Neural progenitor cell (in vitro differentiated cells): ENCODE measurements at regions not wholly inside any gene's neighbourhood (a gene's known extent, or its start where the extent isn't known, plus 50 kb on each side); places are given as distances from the start of the nearest gene placed in this dataset.

Experiments
- DNase-seq: peaks from one replicate; pipeline ENCODE4 v3.0.0-alpha.2; 2016; ENCODE audit warnings: low spot score
- H2AFZ ChIP-seq: fragments of 200-600 bp; sonication (generic); replicated peaks from 2 replicates; pipeline ENCODE4 v1.6.1; 2016; ENCODE audit warnings: antibody characterized with exemption
- H3F3A ChIP-seq: fragments of 200-600 bp; sonication (generic); 2 replicates; pipeline ENCODE4 v1.6.1; 2016; ENCODE audit warnings: antibody characterized with exemption, low read depth
- H3K27ac ChIP-seq: fragments of 200-600 bp; sonication (generic); 2 replicates; pipeline ENCODE4 v1.5.1; 2016; ENCODE audit warnings: mild to moderate bottlenecking
- H3K27me3 ChIP-seq: fragments of 200-600 bp; sonication (generic); 2 replicates; pipeline ENCODE4 v1.6.1; 2016; ENCODE audit warnings: mild to moderate bottlenecking, moderate library complexity
- H3K36me3 ChIP-seq: fragments of 200-600 bp; sonication (generic); 2 replicates; pipeline ENCODE4 v1.5.1; 2016
- H3K4me1 ChIP-seq: fragments of 200-600 bp; sonication (generic); 2 replicates; pipeline ENCODE4 v1.6.1; 2016; ENCODE audit warnings: mixed run types
- H3K4me2 ChIP-seq: fragments of 200-600 bp; sonication (generic); 2 replicates; pipeline ENCODE4 v1.6.1; 2016
- H3K4me3 ChIP-seq: fragments of 200-600 bp; sonication (generic); 2 replicates; pipeline ENCODE4 v1.5.1; 2016
- H3K79me2 ChIP-seq: fragments of 200-600 bp; sonication (generic); 2 replicates; pipeline ENCODE4 v1.6.1; 2016; ENCODE audit warnings: low read depth
- H3K9ac ChIP-seq: fragments of 200-600 bp; sonication (generic); 2 replicates; pipeline ENCODE4 v1.6.1; 2016
- H3K9me3 ChIP-seq: fragments of 200-600 bp; sonication (generic); 2 replicates; pipeline ENCODE4 v1.5.1; 2016; ENCODE audit warnings: low read depth
- H4K20me1 ChIP-seq: fragments of 200-600 bp; sonication (generic); 2 replicates; pipeline ENCODE4 v1.6.1; 2016; ENCODE audit warnings: low read depth
- H3K27ac Mint-ChIP-seq: 3 replicates; pipeline ENCODE4 v1.8.0; 2021; ENCODE audit warnings: mixed read lengths
- H3K27me3 Mint-ChIP-seq: 2 replicates; pipeline ENCODE4 v1.8.0; 2022; ENCODE audit warnings: low read depth, mild to moderate bottlenecking, inconsistent platforms, moderate library complexity, mixed read lengths; ENCODE audit not compliant: insufficient read depth
- H3K36me3 Mint-ChIP-seq: 3 replicates; pipeline ENCODE4 v1.8.0; 2021; ENCODE audit warnings: mixed read lengths
- H3K4me1 Mint-ChIP-seq: 3 replicates; pipeline ENCODE4 v1.8.0; 2021; ENCODE audit warnings: mixed read lengths
- H3K4me3 Mint-ChIP-seq: 3 replicates; pipeline ENCODE4 v1.8.0; 2021; ENCODE audit warnings: mild to moderate bottlenecking, moderate library complexity, mixed read lengths
- H3K9me3 Mint-ChIP-seq: 3 replicates; pipeline ENCODE4 v1.8.0; 2020; ENCODE audit warnings: mixed read lengths
- EZH2 ChIP-seq: fragments of 200-600 bp; sonication (generic); IDR thresholded peaks from 2 replicates; pipeline ENCODE4 v1.6.1; 2017; ENCODE audit warnings: antibody characterized with exemption, mild to moderate bottlenecking, moderate library complexity
- EZH2phosphoT487 ChIP-seq: fragments of 200-600 bp; sonication (generic); IDR thresholded peaks from 2 replicates; pipeline ENCODE4 v1.6.1; 2017; ENCODE audit warnings: antibody characterized with exemption
- TF ChIP-seq, protein P1 (sequence below): fragments of 200-600 bp; sonication (generic); IDR thresholded peaks from 2 replicates; pipeline ENCODE4 v1.5.1; 2017; ENCODE audit warnings: antibody characterized with exemption, mild to moderate bottlenecking

DNA sequence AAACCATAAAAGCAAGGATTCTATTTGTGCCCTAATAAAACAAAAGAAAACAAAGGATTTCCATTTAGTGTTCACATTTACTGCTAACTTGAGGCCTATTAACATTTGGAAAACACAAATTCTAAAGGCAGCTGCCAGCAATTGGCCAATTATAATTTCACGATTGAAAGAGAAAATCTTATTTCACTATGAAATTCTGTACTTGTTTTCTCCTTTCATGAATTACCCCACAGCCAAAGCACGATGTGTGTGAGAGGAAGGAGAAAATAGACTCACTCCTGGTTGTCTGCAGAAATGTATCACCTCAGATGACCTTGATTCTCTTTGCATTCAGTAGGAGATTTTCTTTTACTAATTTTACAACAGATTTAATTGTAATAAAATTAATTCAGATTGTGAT, 242.8 kb upstream of the GBE1 start:
- no peak overlapping the region for H3K9ac ChIP-seq
- H4K20me1 ChIP-seq = no peaks in the 10 kb centered on the region
- H3K4me3 ChIP-seq = no peak overlapping the region
- no peak overlapping the region for H3K27ac ChIP-seq
- peaks cover 22% of the 10 kb centered on the region for H3K4me1 Mint-ChIP-seq
- H3K9me3 ChIP-seq = no peaks in the 10 kb centered on the region
- peaks cover 4% of the 10 kb centered on the region for H3K27me3 Mint-ChIP-seq
- no peaks in the 10 kb centered on the region for H3K79me2 ChIP-seq
- TF ChIP-seq EZH2 = no peak
- TF ChIP-seq EZH2phosphoT487 = no peak
- TF ChIP-seq, protein P1, sequence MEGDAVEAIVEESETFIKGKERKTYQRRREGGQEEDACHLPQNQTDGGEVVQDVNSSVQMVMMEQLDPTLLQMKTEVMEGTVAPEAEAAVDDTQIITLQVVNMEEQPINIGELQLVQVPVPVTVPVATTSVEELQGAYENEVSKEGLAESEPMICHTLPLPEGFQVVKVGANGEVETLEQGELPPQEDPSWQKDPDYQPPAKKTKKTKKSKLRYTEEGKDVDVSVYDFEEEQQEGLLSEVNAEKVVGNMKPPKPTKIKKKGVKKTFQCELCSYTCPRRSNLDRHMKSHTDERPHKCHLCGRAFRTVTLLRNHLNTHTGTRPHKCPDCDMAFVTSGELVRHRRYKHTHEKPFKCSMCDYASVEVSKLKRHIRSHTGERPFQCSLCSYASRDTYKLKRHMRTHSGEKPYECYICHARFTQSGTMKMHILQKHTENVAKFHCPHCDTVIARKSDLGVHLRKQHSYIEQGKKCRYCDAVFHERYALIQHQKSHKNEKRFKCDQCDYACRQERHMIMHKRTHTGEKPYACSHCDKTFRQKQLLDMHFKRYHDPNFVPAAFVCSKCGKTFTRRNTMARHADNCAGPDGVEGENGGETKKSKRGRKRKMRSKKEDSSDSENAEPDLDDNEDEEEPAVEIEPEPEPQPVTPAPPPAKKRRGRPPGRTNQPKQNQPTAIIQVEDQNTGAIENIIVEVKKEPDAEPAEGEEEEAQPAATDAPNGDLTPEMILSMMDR = no peak
- H3K9me3 Mint-ChIP-seq = peaks cover 16% of the 10 kb centered on the region
- no peak overlapping the region for H3K4me2 ChIP-seq
- no peak for DNase-seq
- no peak overlapping the region for H2AFZ ChIP-seq
- H3K27ac Mint-ChIP-seq = no peak overlapping the region
- H3K36me3 Mint-ChIP-seq = peaks cover 3% of the 10 kb centered on the region
- no peak overlapping the region for H3K4me3 Mint-ChIP-seq
- no peaks in the 10 kb centered on the region for H3K27me3 ChIP-seq
- no peaks in the 10 kb centered on the region for H3F3A ChIP-seq
- peaks cover 14% of the 10 kb centered on the region for H3K4me1 ChIP-seq
- H3K36me3 ChIP-seq = no peaks in the 10 kb centered on the region

DNA sequence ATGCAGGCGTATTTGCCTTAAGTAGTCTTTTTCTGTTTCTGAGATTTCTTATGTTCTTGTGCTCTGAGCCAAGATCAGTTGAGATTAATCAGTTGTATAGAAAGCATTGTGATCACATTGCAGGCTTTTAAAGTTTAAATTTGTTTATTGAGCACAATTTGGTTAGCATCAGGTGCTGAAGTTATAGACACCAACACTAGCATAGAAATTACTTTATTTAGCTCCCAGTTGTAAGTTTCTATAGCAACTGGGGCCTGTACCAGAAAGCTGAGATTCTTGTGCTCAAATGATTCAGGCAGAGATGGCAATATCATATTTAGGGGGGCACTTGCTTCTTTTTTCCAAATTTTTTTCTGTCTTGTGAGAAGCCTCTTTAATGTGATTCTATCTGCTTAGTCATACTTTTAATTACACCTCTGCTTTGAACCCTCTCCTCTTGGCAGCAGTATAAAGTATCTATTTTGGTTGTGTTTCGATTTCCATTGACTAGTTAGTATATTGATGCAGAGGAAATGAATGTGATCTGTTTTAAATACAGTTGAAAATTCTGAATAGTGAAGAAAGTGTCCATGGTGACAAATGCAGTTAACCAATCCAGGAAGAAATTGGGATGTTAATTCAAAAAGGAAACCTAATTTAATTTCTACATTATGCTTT, 241.7 kb upstream of the GBE1 start:
- H3K4me1 ChIP-seq = peaks cover 14% of the 10 kb centered on the region
- H3K4me3 Mint-ChIP-seq = no peak overlapping the region
- no peak overlapping the region for H3K9ac ChIP-seq
- H3K36me3 ChIP-seq = no peaks in the 10 kb centered on the region
- H3K4me3 ChIP-seq = no peak overlapping the region
- TF ChIP-seq EZH2 (no peak), EZH2phosphoT487 (no peak)
- TF ChIP-seq, protein P1 = no peak
- H3K4me2 ChIP-seq = no peak overlapping the region
- H3K9me3 ChIP-seq = no peaks in the 10 kb centered on the region
- H3F3A ChIP-seq = no peaks in the 10 kb centered on the region
- DNase-seq = no peak
- no peak overlapping the region for H3K27ac ChIP-seq
- H3K27ac Mint-ChIP-seq = no peak overlapping the region
- H3K36me3 Mint-ChIP-seq = peaks cover 1% of the 10 kb centered on the region
- no peak overlapping the region for H2AFZ ChIP-seq
- H3K27me3 ChIP-seq = no peaks in the 10 kb centered on the region
- no peaks in the 10 kb centered on the region for H4K20me1 ChIP-seq
- peaks cover 22% of the 10 kb centered on the region for H3K4me1 Mint-ChIP-seq
- no peaks in the 10 kb centered on the region for H3K79me2 ChIP-seq
- H3K27me3 Mint-ChIP-seq = peaks cover 4% of the 10 kb centered on the region
- peaks cover 13% of the 10 kb centered on the region for H3K9me3 Mint-ChIP-seq

DNA sequence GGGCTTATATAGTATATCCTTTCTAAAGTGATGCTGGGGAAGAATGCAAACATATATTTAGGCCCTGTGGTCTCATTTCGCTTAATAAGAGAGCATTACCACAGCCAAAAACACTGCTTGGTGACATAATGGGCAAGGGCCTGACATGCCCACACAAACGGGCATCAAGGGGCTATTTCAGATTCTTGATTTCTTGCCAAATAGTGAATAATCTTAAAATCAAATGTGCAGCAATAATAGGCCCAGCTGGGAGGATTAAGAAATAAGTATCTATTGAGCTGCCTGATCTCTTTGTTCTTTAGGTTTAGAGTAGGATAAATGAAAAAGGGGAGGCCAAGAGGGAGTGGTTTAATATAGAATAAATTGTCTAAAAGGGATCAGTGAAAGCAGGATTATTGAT, 241.0 kb upstream of the GBE1 start:
- peaks cover 22% of the 10 kb centered on the region for H3K4me1 Mint-ChIP-seq
- Histone ChIP-seq H3K27ac (no peak overlapping the region), H3K79me2 (no peaks in the 10 kb centered on the region), H3K9ac (no peak overlapping the region), H3K4me1 (peaks cover 14% of the 10 kb centered on the region), H4K20me1 (no peaks in the 10 kb centered on the region), H3K4me3 (no peak overlapping the region), H3K36me3 (no peaks in the 10 kb centered on the region), H3F3A (no peaks in the 10 kb centered on the region), H3K9me3 (no peaks in the 10 kb centered on the region), H3K27me3 (no peaks in the 10 kb centered on the region), H3K4me2 (no peak overlapping the region), H2AFZ (no peak overlapping the region)
- DNase-seq = no peak
- peaks cover 1% of the 10 kb centered on the region for H3K36me3 Mint-ChIP-seq
- peak overlapping the region; percentile 17 for H3K4me3 Mint-ChIP-seq
- TF ChIP-seq EZH2phosphoT487 (no peak), EZH2 (no peak)
- TF ChIP-seq, protein P1 = no peak
- H3K27ac Mint-ChIP-seq = no peak overlapping the region
- H3K9me3 Mint-ChIP-seq = peaks cover 10% of the 10 kb centered on the region
- H3K27me3 Mint-ChIP-seq = peaks cover 4% of the 10 kb centered on the region
